Keratinocyte (primary cell): ENCODE measurements at regions not wholly inside any gene's neighbourhood (a gene's known extent, or its start where the extent isn't known, plus 50 kb on each side); places are given as distances from the start of the nearest gene placed in this dataset.

Source experiments
- CTCF ChIP-seq, 3 experiments: IDR thresholded peaks in 1 of 3; conservative IDR thresholded peaks in 1 of 3; optimal IDR thresholded peaks in 1 of 3; 2 replicates in 2 of 3; 3 replicates in 1 of 3; pipeline versions ENCODE3 to v1.5.1; 2011; ENCODE audit warnings: low read length in 3 of 3, mild to moderate bottlenecking in 3 of 3, moderate library complexity in 2 of 3, control low read depth in 1 of 3, inconsistent platforms in 1 of 3; ENCODE audit not compliant: insufficient read depth in 2 of 3; ENCODE audit errors: extremely low read depth in 1 of 3
- EZH2 ChIP-seq: IDR thresholded peaks from one replicate; pipeline ENCODE4 v1.6.1; 2012; ENCODE audit warnings: inconsistent platforms, mild to moderate bottlenecking, low read length, moderate library complexity

GRCh38 chr7:67890316-67890715 lies 893.7 kb downstream of the TYW1 start:
- TF ChIP-seq CTCF (optimal IDR thresholded peaks at IDR 0.05 in 1 of 3, IDR thresholded peaks at IDR 0.05 in 1 of 3, conservative IDR thresholded peaks at IDR 0.05 in 1 of 3; ENCODE audit: extremely low read depth in 1 of 3, insufficient read depth in 2 of 3, low read length in 3 of 3) (no peak), EZH2 (no peak)
